Tibial artery (tissue), 4 donors: ENCODE measurements at regions not wholly inside any gene's neighbourhood (a gene's known extent, or its start where the extent isn't known, plus 50 kb on each side); places are given as distances from the start of the nearest gene placed in this dataset.

ENCODE experiments used
- DNase-seq, 2 donors: peaks; one replicate each; pipeline ENCODE4 v3.0.0-alpha.2; 2019
- H3K27ac ChIP-seq, 2 donors: fragments of 200-600 bp; sonication (generic) in 1 of 2; 1 replicate in 1 of 2; 2 replicates in 1 of 2; pipeline ENCODE4 v1.5.1; 2018 to 2019; ENCODE audit warnings: mild to moderate bottlenecking in 1 of 2
- H3K27me3 ChIP-seq, 2 donors: fragments of 200-600 bp; sonication (generic) in 1 of 2; one replicate each; pipeline versions ENCODE4 v1.5.1 to v1.6.0; 2016 to 2019
- H3K36me3 ChIP-seq, 3 donors: fragments of 200-600 bp; sonication (generic) in 2 of 3; one replicate each; pipeline ENCODE4 v1.5.1; 2016 to 2019; ENCODE audit warnings: mild to moderate bottlenecking in 2 of 3
- H3K4me1 ChIP-seq, 4 donors: fragments of 200-600 bp; sonication (generic) in 2 of 4; 1 replicate in 3 of 4; 2 replicates in 1 of 4; pipeline ENCODE4 v1.5.1; 2016 to 2019
- H3K4me3 ChIP-seq, 2 donors: fragments of 200-600 bp; sonication (generic) in 1 of 2; 1 replicate in 1 of 2; 2 replicates in 1 of 2; pipeline ENCODE4 v1.5.1; 2018 to 2019; ENCODE audit warnings: mild to moderate bottlenecking in 2 of 2
- H3K9me3 ChIP-seq, 3 donors: fragments of 200-600 bp; sonication (generic) in 1 of 3; one replicate each; pipeline ENCODE4 v1.5.1; 2016 to 2019
- CTCF ChIP-seq, 2 experiments: fragments of 200-600 bp in 1 of 2; fragments of 450-650 bp in 1 of 2; IDR thresholded peaks; one replicate each; pipeline ENCODE4 v1.5.1; 2017 to 2019; ENCODE audit warnings: antibody characterized with exemption in 2 of 2, mild to moderate bottlenecking in 1 of 2, moderate library complexity in 1 of 2
- intact Hi-C: fragments of 100-400 bp; cut with DNase I; formaldehyde crosslinking; loops from one replicate; pipeline ENCODE4 v1.15.0; 2023; ENCODE audit warnings: low total_unique reads

- DNase-seq: no peak
- TF ChIP-seq CTCF (IDR thresholded peaks at IDR 0.05): no peak
- Histone ChIP-seq H3K36me3 (no peaks in the 10 kb centered on the region), H3K27me3 (peaks cover 0 to 22% of the 10 kb centered on the region in 2 donors), H3K4me3 (no peak overlapping the region), H3K27ac (no peak overlapping the region), H3K4me1 (no peaks in the 10 kb centered on the region), H3K9me3 (no peaks in the 10 kb centered on the region)
- intact Hi-C loops: no loop called here
Observed at GRCh38 chr10:129329385-129330055, 137.5 kb upstream of the MGMT start.

GRCh38 chr10:129330211-129330610 lies 136.8 kb upstream of the MGMT start:
- no peak for TF ChIP-seq CTCF (IDR thresholded peaks at IDR 0.05)
- no peaks in the 10 kb centered on the region for H3K36me3 ChIP-seq
- no peaks in the 10 kb centered on the region for H3K9me3 ChIP-seq
- H3K4me1 ChIP-seq: no peaks in the 10 kb centered on the region
- intact Hi-C loops: no loop called here
- H3K27ac ChIP-seq: no peak overlapping the region
- DNase-seq: no peak
- H3K4me3 ChIP-seq: no peak overlapping the region
- peaks cover 0 to 24% of the 10 kb centered on the region in 2 donors for H3K27me3 ChIP-seq

- H3K27me3 ChIP-seq: peaks cover 0 to 20% of the 10 kb centered on the region in 2 donors
Observed at GRCh38 chr10:129331207-129331838, 135.7 kb upstream of the MGMT start.

GRCh38 chr10:129331839-129332220 lies 135.2 kb upstream of the MGMT start:
- H3K9me3 ChIP-seq: no peaks in the 10 kb centered on the region
- H3K4me3 ChIP-seq: no peak overlapping the region
- intact Hi-C loops: no loop called here
- no peak overlapping the region for H3K27ac ChIP-seq
- DNase-seq: no peak
- TF ChIP-seq CTCF (IDR thresholded peaks at IDR 0.05): no peak
- H3K36me3 ChIP-seq: no peaks in the 10 kb centered on the region
- H3K4me1 ChIP-seq: no peaks in the 10 kb centered on the region
- H3K27me3 ChIP-seq: peaks cover 0 to 18% of the 10 kb centered on the region in 2 donors

More at GRCh38 chr10:129331207-129331838, 135.7 kb upstream of the MGMT start:
- intact Hi-C loops: no loop called here
- no peak for DNase-seq
- no peak overlapping the region for H3K27ac ChIP-seq
- no peak for TF ChIP-seq CTCF (IDR thresholded peaks at IDR 0.05)
- H3K36me3 ChIP-seq: no peaks in the 10 kb centered on the region
- no peaks in the 10 kb centered on the region for H3K4me1 ChIP-seq
- H3K4me3 ChIP-seq: no peak overlapping the region
- no peaks in the 10 kb centered on the region for H3K9me3 ChIP-seq

- Histone ChIP-seq H3K27me3 (peaks cover 0 to 17% of the 10 kb centered on the region in 2 donors), H3K4me3 (no peak overlapping the region), H3K27ac (no peak overlapping the region), H3K9me3 (no peaks in the 10 kb centered on the region), H3K4me1 (no peaks in the 10 kb centered on the region), H3K36me3 (no peaks in the 10 kb centered on the region)
- TF ChIP-seq CTCF (IDR thresholded peaks at IDR 0.05): peak; percentile 11 to 20
- intact Hi-C loops: no loop called here
- DNase-seq: no peak
Observed at GRCh38 chr10:129332476-129332875, 134.6 kb upstream of the MGMT start.
